NCI-H82 (cell line): ENCODE measurements at regions not wholly inside any gene's neighbourhood (a gene's known extent, or its start where the extent isn't known, plus 50 kb on each side); places are given as distances from the start of the nearest gene placed in this dataset.
"Not testable (repeated sequence)": the region's sequence is repeated elsewhere in the genome, so short reads cannot be mapped to it uniquely, and the experiment has no call there.

Experiments used
- DNase-seq: peaks from one replicate; lab custom pipeline; 2025; lab: John Stamatoyannopoulos, UW

- DNase-seq, result no peak
Observed at GRCh38 chr2:149709496-149710263, 122.1 kb upstream of the MMADHC start.

DNA sequence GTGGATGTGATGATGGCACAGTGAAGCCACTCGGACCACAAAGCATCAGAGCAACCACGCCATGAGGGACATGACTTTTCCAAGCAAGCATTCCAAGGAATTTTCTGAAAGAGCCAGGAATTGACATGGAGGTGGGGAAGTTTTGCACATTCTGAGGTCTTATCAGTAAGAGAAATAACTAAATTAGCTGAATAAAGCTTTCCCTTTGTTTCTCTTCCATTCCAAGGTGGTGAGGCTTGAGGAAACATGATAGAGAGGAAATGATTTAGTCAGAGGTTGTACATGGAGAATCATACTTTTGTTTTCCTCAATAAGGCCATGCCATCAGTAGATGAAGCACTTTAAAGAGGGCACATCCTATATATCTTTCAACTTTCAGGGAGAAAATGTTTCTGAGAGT lies 115.7 kb upstream of the MMADHC start:
- DNase-seq, result no peak

DNA sequence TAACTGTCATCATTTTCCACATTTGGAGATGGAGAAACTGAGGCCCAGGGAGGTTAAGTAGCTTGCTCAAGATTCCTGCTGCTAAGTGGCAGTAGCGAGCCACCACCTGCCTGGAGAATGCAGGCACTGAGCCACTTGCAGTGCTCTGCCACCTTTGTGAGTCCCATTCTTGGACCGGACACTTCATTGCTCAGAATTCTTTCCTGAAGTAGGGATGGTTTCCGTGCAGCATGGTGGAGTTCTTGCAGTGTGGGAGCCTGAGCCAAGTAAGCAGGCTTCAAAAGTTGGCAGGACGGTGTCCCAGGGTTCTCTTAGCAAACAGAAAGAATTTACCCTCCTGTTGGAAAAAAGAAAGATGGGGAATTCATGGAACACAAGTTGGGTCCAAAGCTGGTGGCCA lies 115.0 kb upstream of the MMADHC start:
- DNase-seq, result no peak

DNA sequence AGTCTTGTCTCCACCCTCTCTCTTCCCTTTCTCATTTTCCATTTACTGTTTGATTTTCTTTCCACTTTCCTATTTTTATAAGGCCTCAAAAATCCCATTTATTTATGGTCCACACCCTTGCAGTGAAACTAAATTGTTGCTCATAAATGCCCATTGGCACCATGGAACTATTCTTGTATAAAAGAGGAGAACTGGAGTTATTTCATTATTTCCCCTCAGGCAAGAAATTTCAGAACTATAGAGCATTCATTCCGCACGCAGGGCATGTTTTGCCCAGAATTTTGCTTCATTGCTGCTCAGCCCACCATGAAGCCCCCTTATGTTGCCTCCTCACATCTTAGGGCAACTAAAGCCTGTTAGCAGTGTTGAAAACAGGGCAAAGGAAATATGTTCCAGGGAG lies 113.7 kb upstream of the MMADHC start:
- no peak for DNase-seq

DNA sequence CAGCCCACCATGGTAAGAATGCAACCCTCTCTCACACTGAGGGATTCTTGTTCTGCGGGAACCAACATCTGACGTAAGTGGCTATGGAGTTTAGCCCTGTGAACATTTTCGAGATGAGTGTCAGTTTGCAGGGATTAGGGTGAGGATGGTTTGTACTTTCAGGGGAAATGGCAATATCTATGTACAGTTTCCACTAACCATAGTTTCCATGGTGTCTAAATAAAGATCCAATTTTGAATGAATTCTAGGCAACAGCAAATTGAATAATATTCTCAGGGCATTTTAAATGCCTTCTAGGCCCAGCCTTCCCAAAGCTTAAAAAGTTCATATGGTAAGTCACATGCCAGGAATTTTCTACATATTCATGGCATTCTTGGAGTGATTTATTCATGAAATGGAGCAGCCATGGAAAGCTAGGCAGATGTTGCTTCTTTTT lies 105.4 kb upstream of the MMADHC start:
- DNase-seq, result no peak

GRCh38 chr2:149690825-149691224 lies 103.2 kb upstream of the MMADHC start:
- no peak for DNase-seq

GRCh38 chr2:149687052-149687427 lies 99.5 kb upstream of the MMADHC start:
- DNase-seq, result no peak

- no peak for DNase-seq
Observed at GRCh38 chr2:149686136-149687051, 98.8 kb upstream of the MMADHC start.

DNA sequence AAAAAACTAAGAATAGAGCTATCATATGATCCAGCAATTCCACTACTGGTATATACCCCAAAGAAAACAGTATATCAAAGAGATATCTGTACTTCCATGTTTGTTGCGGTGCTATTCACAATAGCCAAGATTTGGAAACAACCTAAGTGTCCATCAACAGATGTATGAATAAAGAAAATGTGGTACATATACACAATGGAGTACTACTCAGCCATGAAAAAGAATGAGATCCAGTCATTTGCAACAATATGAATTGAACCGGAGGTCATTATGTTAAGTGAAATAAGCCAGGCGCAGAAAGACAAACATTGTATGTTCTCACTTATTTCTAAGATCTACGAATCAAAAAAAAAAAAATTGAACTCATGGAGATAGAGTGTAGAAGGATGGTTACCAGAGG lies 97.8 kb upstream of the MMADHC start:
- DNase-seq, result not testable (repeated sequence)

DNA sequence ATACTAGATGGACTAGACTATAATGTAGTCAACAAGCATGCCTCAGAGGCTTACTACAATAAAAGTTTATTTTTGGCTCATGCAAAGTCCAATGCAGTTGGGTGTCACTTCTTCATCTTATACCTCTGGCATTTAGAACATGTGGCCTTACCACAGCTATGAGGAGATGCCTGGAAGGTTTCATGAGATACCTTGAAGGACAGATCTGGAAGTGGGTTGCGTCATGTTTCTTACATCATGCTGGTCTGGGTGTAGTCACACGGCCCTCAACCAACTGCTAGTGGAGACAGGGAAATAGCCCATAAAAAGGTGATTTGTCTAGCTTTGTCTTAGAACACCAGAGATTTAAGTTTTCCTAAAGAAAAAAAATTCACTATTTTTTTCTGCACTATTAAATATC lies 91.7 kb upstream of the MMADHC start:
- DNase-seq, result no peak

DNA sequence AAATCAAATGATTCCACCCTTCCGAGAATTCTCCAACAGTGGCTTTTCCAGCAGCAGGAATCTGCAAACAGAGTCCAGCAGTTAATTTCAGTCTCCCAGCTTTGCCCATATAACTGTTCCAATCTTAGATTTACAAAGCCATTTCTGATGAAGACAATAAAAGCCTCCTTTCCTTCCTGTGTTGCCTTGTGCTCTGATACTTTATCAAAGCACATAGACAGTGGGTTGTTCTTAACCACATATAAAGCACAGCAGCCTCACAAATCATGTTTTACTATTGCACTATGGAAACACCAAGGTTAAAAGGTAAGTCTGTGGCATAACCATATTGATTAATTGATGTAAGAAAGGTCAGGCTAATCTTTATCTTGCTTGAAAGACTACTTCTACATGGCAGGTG lies 89.8 kb upstream of the MMADHC start:
- DNase-seq, result no peak

GRCh38 chr2:149670086-149670485 lies 82.5 kb upstream of the MMADHC start:
- no peak for DNase-seq

DNA sequence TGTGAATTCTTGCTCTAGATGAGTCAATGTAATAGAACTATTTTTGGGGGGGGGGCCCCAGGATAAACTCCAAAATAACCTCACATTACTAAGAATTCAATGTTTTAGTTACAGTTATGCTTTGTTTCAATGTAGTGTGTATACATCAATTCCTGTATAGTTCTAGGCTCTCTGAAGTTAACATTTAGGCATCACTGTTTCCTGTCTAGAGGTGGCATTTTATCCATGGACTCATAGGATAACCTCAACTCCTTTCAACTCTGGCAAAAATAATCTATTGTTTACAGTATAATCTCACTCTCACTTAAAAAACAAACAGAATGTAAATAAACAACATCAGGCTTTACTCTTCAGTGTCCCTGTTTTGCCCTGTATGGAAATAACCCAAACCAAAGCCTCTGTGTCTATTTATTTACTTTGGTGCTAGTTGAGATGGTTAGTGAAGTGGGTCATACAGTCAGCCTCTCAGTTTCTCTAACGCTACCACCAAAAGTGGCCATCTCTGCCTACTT lies 79.3 kb upstream of the MMADHC start:
- DNase-seq, result no peak

DNA sequence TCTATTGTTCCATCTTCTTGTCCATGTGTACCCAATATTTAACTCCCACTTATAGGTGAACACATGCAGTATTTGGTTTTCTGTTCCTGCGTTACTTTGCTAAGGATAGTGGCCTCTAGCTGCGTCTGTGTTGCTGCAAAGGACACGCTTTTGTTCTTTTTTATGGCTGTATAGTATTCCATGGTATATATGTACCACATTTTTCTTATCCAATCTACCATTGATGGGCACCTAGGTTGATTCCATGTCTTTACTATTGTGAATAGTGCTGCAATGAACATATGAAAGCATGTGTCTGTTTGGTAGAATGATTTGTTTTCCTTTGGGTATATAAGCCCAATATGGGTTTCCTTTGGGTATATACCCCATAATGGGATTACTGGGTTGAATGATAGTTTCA lies 77.3 kb upstream of the MMADHC start:
- DNase-seq, result no peak

- DNase-seq, result no peak
Observed at GRCh38 chr2:149662556-149662955, 75.0 kb upstream of the MMADHC start.

DNA sequence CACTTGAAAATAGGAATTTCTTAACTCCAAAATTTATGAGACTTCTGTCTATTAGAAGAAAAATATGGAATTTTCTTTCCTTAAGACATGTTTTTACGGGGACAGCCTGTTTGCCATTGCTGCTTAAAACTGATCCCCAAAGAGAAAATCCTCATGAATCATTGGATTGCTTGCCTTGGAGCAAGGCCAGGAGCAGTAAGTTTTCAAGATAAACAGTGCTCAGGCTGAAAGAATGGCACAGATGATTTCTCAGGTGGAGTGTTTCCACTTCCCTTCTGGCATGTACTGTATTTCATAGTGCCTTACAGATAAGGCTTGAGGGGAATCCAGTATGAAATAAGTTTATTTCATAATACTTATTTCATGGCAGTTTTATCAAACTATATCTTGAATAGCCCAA lies 74.3 kb upstream of the MMADHC start:
- no peak for DNase-seq

DNA sequence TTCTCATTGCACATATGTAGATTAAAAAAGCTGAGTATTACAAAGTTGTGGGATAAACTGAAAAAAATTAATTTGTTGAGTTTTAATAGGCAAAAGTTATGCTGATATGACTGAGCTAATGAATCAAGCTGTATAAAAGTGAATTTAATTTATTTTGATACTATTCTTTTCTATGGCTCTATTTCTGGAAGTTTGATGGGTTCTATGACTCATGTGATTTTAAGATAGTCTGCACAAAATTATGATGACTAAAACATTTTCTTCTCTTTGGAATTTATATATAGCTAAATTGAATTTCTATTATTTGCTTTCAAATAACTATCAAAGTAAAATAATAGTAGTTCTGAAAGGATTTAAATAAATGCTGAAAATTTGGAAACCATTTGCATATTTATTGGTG lies 71.0 kb upstream of the MMADHC start:
- DNase-seq, result no peak

- DNase-seq, result no peak
Observed at GRCh38 chr2:149657401-149658040, 69.9 kb upstream of the MMADHC start.

DNA sequence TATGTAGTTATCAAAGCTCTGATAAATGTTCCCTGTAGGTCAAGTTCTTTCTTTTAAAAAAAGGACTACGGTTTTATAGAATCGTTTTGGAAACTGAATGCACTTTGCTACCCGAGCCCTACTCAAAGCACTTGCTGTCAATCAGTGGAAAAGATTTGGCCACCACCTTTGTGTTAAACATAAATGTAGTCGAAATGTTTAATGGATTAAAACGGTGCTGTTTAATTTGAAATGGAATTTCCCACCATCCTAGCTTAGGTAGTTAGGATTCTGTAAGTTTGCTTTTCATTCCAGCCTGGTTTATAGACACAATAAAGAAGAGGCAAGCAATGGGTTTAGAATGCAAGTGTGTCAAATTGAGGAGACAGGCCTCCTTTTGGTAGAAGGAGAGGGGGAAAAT lies 69.4 kb upstream of the MMADHC start:
- no peak for DNase-seq

- DNase-seq, result no peak
Observed at GRCh38 chr2:149653831-149654445, 66.4 kb upstream of the MMADHC start.

- DNase-seq, result no peak
Observed at GRCh38 chr2:149652926-149653325, 65.4 kb upstream of the MMADHC start.

DNA sequence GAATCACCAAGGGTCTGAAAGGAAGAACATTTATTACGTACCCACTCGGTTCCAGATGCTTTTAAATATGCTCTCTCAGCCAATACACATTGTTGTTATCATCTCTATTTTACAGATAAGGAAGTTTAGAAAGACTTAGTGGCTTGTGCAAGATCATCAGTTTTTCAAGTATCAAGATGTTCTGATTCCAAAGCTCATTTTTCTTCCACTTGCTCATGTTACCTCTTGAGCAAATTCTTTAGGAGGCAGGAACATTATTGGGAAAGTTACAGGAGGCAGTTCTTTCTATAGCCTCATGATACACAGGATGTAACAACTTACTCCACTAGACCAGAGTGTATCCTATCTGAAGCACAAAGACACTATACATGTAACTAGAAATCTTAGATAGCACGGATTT lies 65.0 kb upstream of the MMADHC start:
- no peak for DNase-seq
